IPS DF 4.7 (cell line): ENCODE measurements at regions not wholly inside any gene's neighbourhood (a gene's known extent, or its start where the extent isn't known, plus 50 kb on each side); places are given as distances from the start of the nearest gene placed in this dataset.

ENCODE experiments used
- DNase-seq: peaks from one replicate; pipeline ENCODE4 v3.0.0-alpha.2; 2013; ENCODE audit warnings: low spot score; ENCODE audit errors: extremely low read depth

GRCh38 chr1:115204513-115204912 is 115.2 kb upstream of the TSPAN2 start:
- no peak for DNase-seq

DNA sequence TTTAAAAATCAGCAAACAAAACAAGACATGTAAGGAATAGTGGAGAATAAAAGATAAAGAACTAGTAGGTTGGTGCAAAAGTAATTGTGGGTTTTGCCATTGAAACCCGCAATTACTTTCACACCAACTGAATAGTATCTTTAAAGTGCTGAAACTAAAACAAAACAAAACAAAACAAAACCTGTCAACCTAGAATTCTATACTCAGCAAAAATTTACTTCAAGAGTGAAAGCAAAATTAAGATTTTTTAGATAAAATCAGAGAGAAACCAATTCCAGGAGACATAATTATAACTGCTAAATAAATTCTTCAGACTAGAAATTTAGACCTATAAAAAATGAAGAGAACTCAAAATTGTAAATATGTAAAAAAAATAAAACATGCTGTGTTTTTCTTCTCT is 114.0 kb upstream of the TSPAN2 start:
- DNase-seq: no peak

DNA sequence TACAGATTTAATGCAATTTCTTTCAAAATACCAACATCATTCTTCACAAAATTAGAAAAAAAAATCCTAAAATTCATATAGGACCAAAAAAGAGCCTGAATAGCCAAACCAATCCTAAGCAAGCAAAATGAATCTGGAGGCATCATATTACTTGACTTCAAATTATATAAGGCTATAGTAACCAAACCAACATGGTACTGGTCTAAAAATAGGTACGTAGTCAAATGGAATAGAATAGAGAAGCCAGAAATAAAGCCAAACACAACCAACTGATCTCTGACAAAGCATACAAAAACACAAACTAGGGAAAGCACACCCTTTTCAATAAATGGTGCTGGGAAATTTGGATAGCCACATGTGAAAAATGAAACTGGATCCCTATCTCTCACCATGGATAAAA is 112.3 kb upstream of the TSPAN2 start:
- no peak for DNase-seq

DNA sequence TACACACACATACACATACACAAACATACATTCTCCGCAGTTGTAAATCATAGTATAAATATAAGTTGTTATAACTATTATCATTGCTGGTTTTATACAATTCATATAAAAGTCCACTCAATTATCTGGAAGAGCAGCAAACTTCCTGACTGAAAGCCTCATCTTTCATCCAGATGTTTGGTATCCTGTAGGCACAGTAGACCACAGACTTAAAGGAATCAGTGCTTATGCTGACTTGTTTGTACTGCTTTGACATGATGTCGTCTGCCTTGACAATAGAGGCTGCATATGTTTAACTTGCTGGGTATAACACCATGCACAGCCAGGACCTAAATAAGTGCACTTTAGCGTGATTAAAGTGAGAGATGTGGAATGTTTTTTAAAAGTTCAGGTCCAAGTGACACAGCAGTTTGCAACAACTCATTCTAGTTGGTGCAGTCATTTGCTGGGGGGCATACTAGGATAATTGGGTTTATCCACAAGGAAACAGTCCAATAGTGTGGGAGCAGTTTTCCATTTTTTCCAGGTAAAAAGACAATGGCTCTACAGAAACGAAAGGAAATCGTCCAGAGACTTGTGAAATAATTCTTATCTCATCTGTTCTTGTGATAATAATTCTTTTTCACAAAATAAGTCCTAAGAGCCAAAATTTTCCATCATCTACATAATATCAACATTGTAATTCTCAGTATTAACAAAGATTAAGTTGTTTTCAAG is 110.3 kb upstream of the TSPAN2 start:
- DNase-seq: no peak

- DNase-seq: no peak
Observed at GRCh38 chr1:115198938-115199337, 109.6 kb upstream of the TSPAN2 start.

DNA sequence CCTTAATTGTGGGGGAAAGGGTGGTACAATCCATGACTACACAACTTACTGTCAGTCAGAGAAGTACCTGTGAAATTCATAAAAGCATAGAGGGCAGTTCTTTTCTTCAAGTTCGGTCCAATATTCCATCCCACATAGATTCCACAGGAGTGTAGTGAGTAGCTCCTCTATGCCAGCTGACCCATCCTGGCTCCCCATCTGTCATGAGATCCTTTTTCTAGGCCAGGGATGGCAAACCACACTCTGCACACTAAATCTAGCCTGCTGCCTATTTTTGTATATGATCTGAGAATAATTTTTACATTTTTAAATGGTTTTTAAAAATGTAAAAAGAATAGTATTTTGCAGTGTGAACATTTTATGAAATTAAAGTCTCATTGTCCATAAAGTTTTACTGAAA is 107.0 kb upstream of the TSPAN2 start:
- no peak for DNase-seq

DNA sequence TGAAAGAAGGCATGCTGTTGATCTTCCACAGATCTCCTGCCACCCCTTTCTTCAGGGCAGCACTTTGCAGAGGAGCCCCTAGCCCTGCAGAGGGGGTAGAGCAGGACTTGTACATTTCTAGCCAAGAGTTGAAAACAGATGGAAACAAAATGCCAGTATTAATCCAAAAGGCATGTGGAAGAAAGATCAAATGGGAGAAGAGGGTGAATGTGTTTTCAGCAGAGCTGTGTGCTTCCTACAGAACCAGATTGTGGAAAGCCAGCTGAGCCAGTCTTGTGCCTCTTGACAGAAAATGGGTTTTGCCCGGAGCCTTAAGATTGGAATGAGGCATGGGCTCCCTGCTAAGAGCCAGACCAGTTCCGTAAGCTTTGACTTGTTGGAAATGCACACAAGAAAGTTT is 105.2 kb upstream of the TSPAN2 start:
- no peak for DNase-seq

DNA sequence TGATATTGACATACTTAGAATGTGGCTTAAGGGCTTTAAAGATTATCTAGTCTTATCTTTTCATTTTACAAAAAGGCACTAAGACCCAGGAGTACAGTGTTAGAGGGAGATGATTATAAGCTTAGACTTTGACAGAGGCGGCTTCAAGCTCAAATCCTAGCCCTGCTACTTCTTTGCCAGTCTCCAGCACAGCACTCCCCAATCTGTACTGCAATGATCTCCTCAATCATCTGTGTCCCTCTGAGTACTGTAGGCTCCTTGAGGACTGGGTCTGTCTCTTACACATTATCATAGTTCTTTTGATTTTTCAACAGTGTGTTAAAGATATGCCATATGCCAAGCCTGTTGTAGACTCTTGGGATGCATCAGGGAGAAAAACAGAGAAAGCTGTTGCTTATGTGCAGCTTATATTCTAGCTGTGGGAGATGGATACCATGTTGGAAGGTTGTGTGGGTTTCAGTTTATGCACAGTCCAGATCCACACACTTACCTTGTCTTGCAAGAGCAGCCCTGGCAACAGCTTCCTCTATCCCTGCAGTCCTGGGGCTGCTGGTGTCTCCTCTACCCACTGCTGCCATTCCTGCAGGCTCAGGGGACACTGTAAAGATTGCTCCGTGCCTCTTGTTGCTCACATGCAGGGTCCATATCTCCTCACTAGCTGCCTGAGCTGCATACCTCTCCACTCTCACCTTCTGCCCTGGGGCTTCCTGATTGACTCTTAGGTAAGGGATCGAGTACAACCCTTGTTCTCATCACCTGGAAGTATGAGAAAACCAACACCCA is 103.9 kb upstream of the TSPAN2 start:
- DNase-seq: no peak

GRCh38 chr1:115192200-115192767 is 103.0 kb upstream of the TSPAN2 start:
- DNase-seq: no peak

- no peak for DNase-seq
Observed at GRCh38 chr1:115191691-115192090, 102.4 kb upstream of the TSPAN2 start.

GRCh38 chr1:115190540-115191170 is 101.4 kb upstream of the TSPAN2 start:
- DNase-seq: no peak

GRCh38 chr1:115189814-115190539 is 100.7 kb upstream of the TSPAN2 start:
- DNase-seq: no peak

DNA sequence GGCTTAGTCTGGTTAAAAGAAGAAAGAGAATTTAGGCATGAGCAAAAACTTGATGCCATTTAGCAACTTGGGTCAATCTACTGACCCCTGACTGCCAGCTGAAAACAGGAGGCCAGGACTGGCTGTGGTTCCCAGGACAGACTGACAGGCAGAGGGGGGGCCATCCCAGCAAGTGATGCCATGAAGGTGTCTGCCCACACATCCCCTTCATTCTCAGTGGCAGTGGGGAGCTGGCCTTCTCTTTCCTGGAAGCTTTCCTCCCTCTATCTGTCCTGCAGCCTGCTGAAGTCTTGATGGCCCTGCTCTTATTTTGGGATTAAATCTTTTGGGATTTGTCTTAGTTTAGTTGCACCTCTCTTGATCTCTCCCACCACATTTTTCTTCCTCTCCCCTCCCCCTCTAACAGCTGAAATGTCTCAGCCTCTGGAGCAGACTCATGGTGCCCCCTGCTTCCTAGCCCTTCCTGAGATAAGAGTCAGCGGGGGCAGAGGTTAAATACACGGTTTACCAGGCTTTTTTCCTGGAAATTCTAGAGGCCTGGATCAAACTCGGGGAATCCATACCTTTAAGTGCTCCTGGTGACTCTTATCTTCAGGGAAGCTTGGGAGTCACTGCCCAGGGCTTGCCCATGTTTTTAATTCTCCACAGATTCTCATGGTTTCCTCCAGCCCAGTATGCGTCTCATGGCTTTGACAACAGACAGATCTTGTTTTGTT is 99.5 kb upstream of the TSPAN2 start:
- DNase-seq: no peak

DNA sequence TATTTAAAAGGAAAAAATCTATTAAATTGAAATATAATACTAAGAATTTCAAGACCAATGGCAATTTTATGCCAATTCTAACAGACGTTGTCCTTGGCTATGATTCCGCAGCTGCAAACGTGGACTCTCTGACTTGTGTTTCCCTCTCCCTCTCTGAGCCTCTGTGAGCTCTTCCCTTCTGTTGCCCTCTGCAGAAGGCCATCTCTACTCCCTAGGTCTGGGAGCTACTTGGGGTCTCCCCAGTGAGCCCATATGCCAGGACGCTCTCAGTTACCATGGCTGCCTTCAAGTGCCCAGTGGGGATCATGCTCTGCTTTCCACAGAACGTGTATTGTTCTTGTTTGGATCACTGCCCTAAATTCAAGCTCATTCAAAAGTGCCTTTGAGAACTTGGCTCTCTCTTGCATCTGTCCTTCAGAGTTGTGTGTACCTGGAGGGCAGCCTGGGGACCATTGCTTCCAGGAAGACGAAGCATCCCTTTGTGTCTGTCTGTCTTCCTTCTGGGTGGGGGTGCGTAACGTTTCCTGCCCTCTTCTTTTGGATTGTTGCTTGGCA is 97.5 kb upstream of the TSPAN2 start:
- no peak for DNase-seq

- no peak for DNase-seq
Observed at GRCh38 chr1:115185336-115185735, 96.0 kb upstream of the TSPAN2 start.

GRCh38 chr1:115184951-115185331 is 95.6 kb upstream of the TSPAN2 start:
- DNase-seq: no peak

GRCh38 chr1:115184260-115184950 is 95.1 kb upstream of the TSPAN2 start:
- DNase-seq: no peak

GRCh38 chr1:115183721-115184259 is 94.5 kb upstream of the TSPAN2 start:
- DNase-seq: no peak

- peak; percentile 14 for DNase-seq
Observed at GRCh38 chr1:115183158-115183557, 93.9 kb upstream of the TSPAN2 start.
